Subcutaneous abdominal adipose tissue (tissue), 5 donors: ENCODE measurements at regions not wholly inside any gene's neighbourhood (a gene's known extent, or its start where the extent isn't known, plus 50 kb on each side); places are given as distances from the start of the nearest gene placed in this dataset.
"Not testable (repeated sequence)": the region's sequence is repeated elsewhere in the genome, so short reads cannot be mapped to it uniquely, and the experiment has no call there.

Experiments
- H3K27ac ChIP-seq: one replicate; pipeline ENCODE4 v1.7.0; 2013; ENCODE audit warnings: low read depth, mild to moderate bottlenecking, inconsistent platforms, low read length, moderate library complexity
- H3K27me3 ChIP-seq, 5 donors: one replicate each; pipeline ENCODE4 v1.7.0; 2013; ENCODE audit warnings: low read length in 5 of 5, inconsistent platforms in 1 of 5; ENCODE audit not compliant: control insufficient read depth in 5 of 5, insufficient read depth in 4 of 5
- H3K36me3 ChIP-seq, 5 donors: one replicate each; pipeline ENCODE4 v1.7.0; 2013; ENCODE audit warnings: low read length in 5 of 5; ENCODE audit not compliant: control insufficient read depth in 5 of 5, insufficient read depth in 5 of 5
- H3K4me1 ChIP-seq, 5 donors: one replicate each; pipeline ENCODE4 v1.7.0; 2013; ENCODE audit warnings: low read length in 5 of 5, mild to moderate bottlenecking in 3 of 5, moderate library complexity in 1 of 5; ENCODE audit not compliant: control insufficient read depth in 5 of 5, insufficient read depth in 5 of 5
- H3K4me3 ChIP-seq, 5 donors: one replicate each; pipeline ENCODE4 v1.7.0; 2013; ENCODE audit warnings: low read length in 5 of 5, low read depth in 1 of 5
- H3K9ac ChIP-seq, 5 donors: one replicate each; pipeline ENCODE4 v1.7.0; 2013; ENCODE audit warnings: low read length in 5 of 5, mild to moderate bottlenecking in 4 of 5, moderate library complexity in 3 of 5
- H3K9me3 ChIP-seq, 5 donors: one replicate each; pipeline ENCODE4 v1.7.0; 2013; ENCODE audit warnings: low read length in 5 of 5; ENCODE audit not compliant: control insufficient read depth in 5 of 5
- donor health status: healthy.
- donor health status: healthy.
- donor health status: healthy.
- donor health status: healthy.
- donor health status: healthy.

DNA sequence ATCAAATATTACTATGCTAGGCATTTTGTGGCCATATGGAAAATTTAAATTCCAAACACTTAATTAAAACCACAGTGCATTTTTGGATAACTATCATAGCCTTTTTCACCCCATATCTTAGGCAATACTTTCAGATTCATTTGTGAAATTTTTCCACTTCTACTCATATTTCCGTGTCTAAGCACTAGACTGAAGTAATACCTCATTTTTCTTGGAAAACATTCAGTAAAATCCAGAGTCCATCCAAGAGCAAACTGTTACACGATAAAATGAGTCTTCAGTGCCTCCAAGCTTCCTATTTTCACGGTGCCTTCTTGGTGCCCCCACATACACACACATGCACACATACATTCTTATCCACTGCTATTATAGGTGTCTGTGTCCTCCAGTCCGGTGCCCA is 845.9 kb downstream of the TBL1XR1 start:
- Histone ChIP-seq H3K9ac (no peak overlapping the region), H3K36me3 (no peaks in the 10 kb centered on the region), H3K4me3 (no peak overlapping the region), H3K27ac (no peak overlapping the region), H3K27me3 (no peaks in the 10 kb centered on the region), H3K4me1 (peaks cover 0 to 14% (median 0%) of the 10 kb centered on the region in 5 donors), H3K9me3 (no peaks in the 10 kb centered on the region)

- Histone ChIP-seq H3K27ac (no peak overlapping the region), H3K27me3 (peaks cover 0 to 3% (median 0%) of the 10 kb centered on the region in 5 donors), H3K9me3 (peaks cover 0 to 3% (median 0%) of the 10 kb centered on the region in 5 donors), H3K9ac (no peak overlapping the region), H3K36me3 (no peaks in the 10 kb centered on the region), H3K4me1 (peaks cover 0 to 14% (median 3%) of the 10 kb centered on the region in 5 donors), H3K4me3 (no peak overlapping the region)
These were observed 847.6 kb downstream of the TBL1XR1 start for GRCh38 chr3:176349706-176350105.

DNA sequence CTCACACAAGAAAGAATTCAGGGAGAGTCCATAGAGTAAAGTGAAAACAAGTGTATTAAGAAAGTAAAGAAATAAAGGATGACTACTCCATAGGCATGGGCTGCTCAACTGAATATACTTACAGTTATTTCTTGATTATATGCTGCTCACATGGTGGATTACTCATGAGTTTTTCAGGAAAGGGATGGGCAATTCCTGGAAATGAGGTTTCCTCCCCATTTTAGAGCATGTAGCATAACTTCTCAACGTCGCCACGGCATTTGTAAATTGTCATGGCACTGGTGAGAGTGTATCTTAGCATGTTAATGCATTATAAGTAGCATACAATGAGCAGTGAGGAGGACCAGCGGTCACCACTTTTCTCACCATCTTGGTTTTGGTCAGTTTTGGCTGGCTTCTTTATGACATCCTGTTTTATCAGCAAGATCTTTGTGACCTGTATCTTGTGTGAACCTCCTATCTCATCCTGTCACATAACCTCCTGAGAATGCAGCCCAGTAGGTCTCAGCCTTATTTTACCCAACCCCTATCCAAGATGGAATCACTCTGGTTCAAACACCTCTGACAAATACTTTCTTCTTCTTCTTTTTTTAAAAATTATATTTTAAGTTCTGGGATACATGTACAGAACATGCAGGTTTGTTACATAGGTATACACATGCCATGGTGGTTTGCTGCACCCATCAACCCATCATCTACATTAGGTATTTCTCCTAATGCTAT is 849.7 kb downstream of the TBL1XR1 start:
- H3K4me3 ChIP-seq = no peak overlapping the region
- H3K9me3 ChIP-seq = peaks cover 0 to 3% (median 0%) of the 10 kb centered on the region in 5 donors
- peaks cover 0 to 8% (median 3%) of the 10 kb centered on the region in 5 donors for H3K4me1 ChIP-seq
- H3K27ac ChIP-seq = no peak overlapping the region
- peaks cover 0 to 3% (median 0%) of the 10 kb centered on the region in 5 donors for H3K27me3 ChIP-seq
- no peaks in the 10 kb centered on the region for H3K36me3 ChIP-seq
- no peak overlapping the region for H3K9ac ChIP-seq

GRCh38 chr3:176341963-176342362 is 855.3 kb downstream of the TBL1XR1 start:
- no peak overlapping the region for H3K27ac ChIP-seq

DNA sequence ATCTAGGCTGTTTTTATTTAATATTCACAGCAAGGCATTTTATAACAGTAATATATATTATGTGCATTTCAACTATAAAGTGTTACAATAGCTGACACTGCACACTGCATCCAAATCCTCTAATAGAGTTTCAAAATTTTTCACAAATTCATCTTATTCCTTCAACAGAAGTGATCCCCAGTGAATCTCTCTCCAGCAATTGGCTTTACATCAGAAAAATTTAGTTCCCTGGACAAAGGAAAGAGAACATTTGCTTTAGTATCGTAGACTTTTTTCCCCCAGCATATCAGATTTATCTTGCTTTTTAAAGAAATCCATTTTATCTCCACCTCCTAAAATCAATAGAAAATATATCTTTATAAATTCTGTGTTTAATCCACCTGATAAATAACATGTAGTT is 868.6 kb downstream of the TBL1XR1 start:
- no peak overlapping the region for H3K9ac ChIP-seq
- no peaks in the 10 kb centered on the region for H3K4me1 ChIP-seq

More at GRCh38 chr3:176341963-176342362, 855.3 kb downstream of the TBL1XR1 start:
- H3K27me3 ChIP-seq = peaks cover 0 to 3% (median 0%) of the 10 kb centered on the region in 5 donors
- no peak overlapping the region for H3K9ac ChIP-seq
- H3K9me3 ChIP-seq = peaks cover 0 to 3% (median 0%) of the 10 kb centered on the region in 5 donors
- H3K4me1 ChIP-seq = peaks cover 0 to 4% (median 0%) of the 10 kb centered on the region in 5 donors
- no peak overlapping the region for H3K4me3 ChIP-seq
- H3K36me3 ChIP-seq = no peaks in the 10 kb centered on the region

DNA sequence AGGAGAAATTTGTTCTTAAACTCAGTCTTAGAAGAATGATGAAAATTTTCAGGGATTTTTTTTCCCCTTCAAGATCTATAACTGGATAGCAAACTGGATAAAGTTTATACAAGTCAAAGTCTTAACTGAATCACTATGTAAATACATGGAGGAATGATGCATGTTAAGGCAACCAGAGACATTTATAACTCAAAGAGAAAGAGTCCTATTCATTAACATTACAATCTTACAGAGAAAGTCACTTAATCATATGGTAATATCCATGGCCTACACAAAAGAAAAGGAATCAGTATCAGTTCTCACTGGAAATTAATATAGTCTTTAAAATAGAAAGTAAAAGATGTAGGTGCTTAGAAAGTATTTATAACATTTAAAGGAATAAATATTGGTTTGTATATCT is 869.1 kb downstream of the TBL1XR1 start:
- H3K9ac ChIP-seq = no peak overlapping the region

More for the DNA sequence above, 868.6 kb downstream of the TBL1XR1 start:
- H3K9me3 ChIP-seq = no peaks in the 10 kb centered on the region
- no peaks in the 10 kb centered on the region for H3K27me3 ChIP-seq
- H3K36me3 ChIP-seq = no peaks in the 10 kb centered on the region
- H3K27ac ChIP-seq = no peak overlapping the region
- H3K4me3 ChIP-seq = no peak overlapping the region

GRCh38 chr3:176326894-176327490 is 870.3 kb downstream of the TBL1XR1 start:
- H3K4me3 ChIP-seq, H3K27ac ChIP-seq, H3K9ac ChIP-seq, H3K36me3 ChIP-seq, H3K27me3 ChIP-seq, H3K4me1 ChIP-seq, H3K9me3 ChIP-seq: not testable (repeated sequence)

More for the DNA sequence above, 869.1 kb downstream of the TBL1XR1 start:
- Histone ChIP-seq H3K4me3 (no peak overlapping the region), H3K27ac (no peak overlapping the region), H3K9me3 (no peaks in the 10 kb centered on the region), H3K36me3 (no peaks in the 10 kb centered on the region), H3K27me3 (no peaks in the 10 kb centered on the region), H3K4me1 (no peaks in the 10 kb centered on the region)

- not testable (repeated sequence) for H3K27ac ChIP-seq, H3K27me3 ChIP-seq, H3K4me3 ChIP-seq, H3K4me1 ChIP-seq, H3K9me3 ChIP-seq, H3K36me3 ChIP-seq, H3K9ac ChIP-seq
These were observed 875.8 kb downstream of the TBL1XR1 start for GRCh38 chr3:176321532-176321931.

- Histone ChIP-seq H3K9ac (no peak overlapping the region), H3K27me3 (no peaks in the 10 kb centered on the region), H3K4me1 (no peaks in the 10 kb centered on the region), H3K36me3 (no peaks in the 10 kb centered on the region), H3K27ac (no peak overlapping the region), H3K4me3 (no peak overlapping the region), H3K9me3 (no peaks in the 10 kb centered on the region)
These were observed 876.2 kb downstream of the TBL1XR1 start for GRCh38 chr3:176321099-176321498.

DNA sequence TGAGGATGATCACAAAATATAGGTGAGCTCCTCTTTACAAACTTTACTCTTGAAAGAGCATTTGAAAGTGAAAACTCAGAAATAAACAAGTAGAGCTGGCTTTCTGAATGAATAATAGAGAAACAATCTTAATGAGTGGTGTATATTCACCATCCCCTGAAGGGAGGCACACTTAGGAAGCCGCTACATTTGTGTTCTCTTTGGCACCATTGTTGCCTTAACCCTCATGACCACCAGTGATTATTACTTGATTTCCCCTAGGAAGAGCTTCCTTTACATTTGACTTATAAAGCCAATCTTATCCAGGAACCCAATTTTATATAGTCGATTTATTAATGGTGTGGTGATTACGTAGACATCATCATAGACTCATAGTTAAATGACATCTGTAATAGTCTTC is 883.9 kb downstream of the TBL1XR1 start:
- Histone ChIP-seq H3K27me3 (no peaks in the 10 kb centered on the region), H3K36me3 (no peaks in the 10 kb centered on the region), H3K27ac (no peak overlapping the region), H3K4me3 (no peak overlapping the region), H3K9me3 (peaks cover 0 to 2% (median 0%) of the 10 kb centered on the region in 5 donors), H3K4me1 (no peaks in the 10 kb centered on the region), H3K9ac (no peak overlapping the region)
